ENCODE measurements at regions not wholly inside any gene's neighbourhood (a gene's known extent, or its start where the extent isn't known, plus 50 kb on each side); places are given as distances from the start of the nearest gene placed in this dataset.

DNA sequence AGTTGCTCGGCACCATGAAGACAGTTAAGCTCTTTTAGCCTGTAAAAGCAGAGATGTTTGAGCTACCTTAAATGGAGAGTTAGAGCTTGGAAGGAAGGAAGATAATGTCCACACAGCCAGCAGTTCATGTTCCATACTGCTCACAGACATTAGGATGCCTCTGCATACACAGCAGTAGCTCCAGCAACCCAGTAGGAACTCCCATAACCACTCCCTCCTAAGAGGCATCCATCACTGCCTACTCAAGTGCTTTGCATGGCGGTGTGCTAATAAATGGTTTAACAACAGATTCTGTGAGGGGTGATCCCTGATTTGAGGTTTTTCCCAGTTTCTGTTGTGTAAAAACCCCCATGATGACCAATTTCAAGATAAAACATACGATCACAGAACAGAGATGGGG is 286.4 kb downstream of the HACE1 start:
- no peak for DNase-seq

DNA sequence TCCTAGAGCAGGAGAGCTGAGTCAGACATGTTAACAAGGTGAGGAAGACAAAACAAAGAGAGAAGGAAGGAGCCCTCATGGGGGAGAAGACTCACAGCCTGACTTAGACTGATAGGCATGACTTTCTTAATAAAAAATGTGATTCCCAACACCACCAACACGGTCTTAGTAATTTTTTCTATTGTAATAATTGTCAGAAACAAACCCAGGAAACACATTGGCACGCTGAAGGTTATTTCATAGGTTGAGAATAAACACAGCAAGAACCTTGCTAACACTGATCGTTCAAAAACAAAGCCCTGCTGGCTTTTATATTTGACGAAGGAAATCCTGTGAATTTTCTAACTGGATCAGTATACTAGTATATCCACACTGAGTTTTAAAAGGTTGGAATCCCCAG is 286.8 kb downstream of the HACE1 start:
- no peak for DNase-seq

- no peak for DNase-seq
Observed at GRCh38 chr6:104566411-104566810, 293.3 kb downstream of the HACE1 start.

DNA sequence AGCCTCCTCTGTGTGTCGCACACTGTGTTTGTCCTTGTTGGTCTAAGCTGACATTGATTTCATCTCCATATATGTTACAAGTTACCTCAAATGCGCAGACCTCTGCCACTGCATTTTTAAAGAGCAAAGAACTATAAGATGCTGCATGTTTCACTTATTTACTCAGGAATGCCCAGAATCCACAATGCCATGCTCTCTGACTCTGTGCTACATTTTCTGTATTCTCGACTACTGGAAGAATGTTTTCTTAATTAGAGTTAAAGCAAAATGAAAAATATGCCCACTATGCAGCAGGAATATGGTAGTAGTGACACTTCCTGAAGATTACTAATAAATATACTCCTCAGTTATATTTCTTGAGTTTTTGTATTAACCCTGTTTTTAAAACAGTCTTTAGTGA is 296.4 kb downstream of the HACE1 start:
- no peak for DNase-seq

GRCh38 chr6:104559435-104560202 is 300.1 kb downstream of the HACE1 start:
- DNase-seq, result no peak

GRCh38 chr6:104558746-104559145 is 301.0 kb downstream of the HACE1 start:
- DNase-seq, result no peak

DNA sequence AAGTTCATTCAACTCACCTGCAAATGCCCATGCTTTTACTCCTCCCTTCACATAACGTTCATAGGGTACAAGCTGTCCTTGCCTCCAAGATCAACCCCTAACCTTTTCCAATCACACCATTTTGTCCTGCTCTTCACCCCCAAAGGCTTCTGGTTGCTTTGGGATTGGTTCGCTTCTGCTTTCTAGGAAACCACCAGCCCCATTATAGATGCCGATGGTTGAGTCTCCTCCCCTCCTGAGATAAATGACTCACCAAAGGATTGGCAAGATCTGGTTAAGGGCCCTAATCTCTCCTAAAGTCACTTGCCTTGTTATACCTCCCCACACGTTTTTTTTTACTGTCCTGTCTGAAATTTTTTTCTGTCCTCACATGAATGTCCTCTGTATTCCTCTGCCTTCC is 311.4 kb downstream of the HACE1 start:
- no peak for DNase-seq

DNA sequence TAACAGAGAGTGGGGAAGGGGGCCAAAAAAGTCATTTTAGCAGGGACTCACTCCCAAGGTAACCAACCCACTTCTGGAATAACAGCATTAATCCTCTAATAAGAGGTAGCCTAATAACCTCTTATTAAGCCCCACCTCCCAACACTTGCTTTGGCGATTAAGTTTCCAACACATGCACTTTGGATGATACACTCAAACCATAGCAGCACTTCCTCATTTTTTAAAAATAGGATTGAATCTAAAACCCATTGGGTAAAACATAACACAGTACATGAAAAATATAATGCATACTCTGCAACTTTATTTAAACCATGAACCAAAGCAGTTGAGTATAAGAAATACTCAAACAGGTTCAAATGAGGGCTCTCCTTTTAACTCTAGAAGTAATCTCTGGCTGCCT is 318.3 kb downstream of the HACE1 start:
- DNase-seq, result no peak

GRCh38 chr6:104540743-104541142 is 319.0 kb downstream of the HACE1 start:
- DNase-seq, result no peak

- no peak for DNase-seq
Observed at GRCh38 chr6:104539173-104539572, 320.5 kb downstream of the HACE1 start.

DNA sequence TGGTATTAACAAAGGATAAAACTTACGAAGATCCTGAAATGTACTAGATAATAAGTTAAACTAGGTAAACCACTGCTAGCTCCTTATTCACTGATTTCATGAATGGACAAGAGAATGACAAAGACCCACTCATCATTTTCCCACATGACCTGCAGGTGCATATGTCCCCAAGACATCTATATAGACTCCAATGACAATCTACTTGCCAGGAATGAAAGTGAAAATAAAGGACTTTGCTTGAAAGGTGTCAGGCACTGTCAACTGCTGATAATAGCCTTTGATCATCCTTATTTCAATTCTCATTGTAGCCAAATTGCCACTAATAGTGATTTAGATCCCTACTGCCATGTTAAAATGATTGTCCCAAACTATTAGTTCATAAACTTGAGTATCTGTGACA is 321.8 kb downstream of the HACE1 start:
- DNase-seq, result no peak

- no peak for DNase-seq
Observed at GRCh38 chr6:104537180-104537579, 322.5 kb downstream of the HACE1 start.

DNA sequence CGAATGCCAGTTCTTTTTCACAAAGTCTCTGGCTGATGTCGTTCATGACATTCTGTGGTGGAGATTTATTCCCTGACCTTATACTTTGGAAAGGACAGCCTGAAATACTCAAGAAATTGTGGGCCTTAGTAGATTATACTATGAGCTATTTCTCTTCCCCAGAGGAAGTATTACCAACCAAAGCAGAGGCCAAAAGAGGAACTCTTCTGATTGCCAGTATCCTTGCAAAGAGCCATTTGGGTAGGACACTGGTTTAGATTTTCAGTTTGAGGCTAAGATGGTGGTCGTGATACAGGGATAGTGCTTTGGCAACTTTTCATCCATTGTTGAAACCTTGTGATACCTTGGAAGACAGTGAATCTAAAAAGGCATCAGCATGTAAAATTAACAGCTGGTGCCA is 327.3 kb downstream of the HACE1 start:
- DNase-seq, result no peak

DNA sequence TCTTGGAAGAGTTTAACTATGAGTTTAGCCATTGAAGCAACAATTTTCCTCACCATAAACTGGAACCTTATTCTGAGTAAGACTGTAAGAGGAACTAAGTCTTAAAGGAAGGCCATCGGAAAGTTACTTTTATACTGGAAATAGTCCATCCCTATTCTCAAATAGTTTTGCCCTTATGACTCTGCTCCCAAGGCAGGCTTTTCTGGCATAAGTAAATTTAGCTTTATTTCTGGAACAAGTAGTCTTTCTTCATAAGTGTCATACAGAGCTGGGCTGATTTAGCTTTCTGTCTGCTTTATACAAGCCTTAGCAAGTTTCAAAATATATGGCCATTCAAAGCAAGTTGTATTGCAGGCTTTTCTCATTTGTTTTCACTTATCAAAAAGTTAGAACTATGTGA is 328.1 kb downstream of the HACE1 start:
- no peak for DNase-seq

GRCh38 chr6:104527761-104528415 is 331.8 kb downstream of the HACE1 start:
- no peak for DNase-seq

GRCh38 chr6:104527311-104527710 is 332.4 kb downstream of the HACE1 start:
- DNase-seq, result no peak

DNA sequence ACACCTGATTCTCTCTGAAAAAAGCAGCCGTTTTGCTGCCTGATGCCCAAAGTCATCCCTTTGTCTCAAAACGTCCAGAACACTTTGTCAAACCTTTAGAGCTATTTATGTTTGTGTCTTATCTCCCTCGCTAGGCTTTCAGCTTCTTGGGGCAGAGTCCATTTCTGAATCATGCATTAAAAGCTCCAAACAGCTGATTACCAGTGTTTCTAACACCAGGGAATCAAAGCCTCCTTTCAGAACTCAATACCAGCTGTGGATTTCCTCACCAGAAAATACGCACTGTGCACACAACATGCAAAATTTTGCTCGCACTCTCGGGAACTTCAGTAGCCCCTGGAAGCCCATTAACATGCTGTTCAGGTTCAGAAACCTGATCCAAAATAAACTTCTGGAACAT is 333.3 kb downstream of the HACE1 start:
- DNase-seq, result no peak

- DNase-seq, result peak; percentile 25
Observed at GRCh38 chr6:104525677-104526322, 333.9 kb downstream of the HACE1 start.

DNA sequence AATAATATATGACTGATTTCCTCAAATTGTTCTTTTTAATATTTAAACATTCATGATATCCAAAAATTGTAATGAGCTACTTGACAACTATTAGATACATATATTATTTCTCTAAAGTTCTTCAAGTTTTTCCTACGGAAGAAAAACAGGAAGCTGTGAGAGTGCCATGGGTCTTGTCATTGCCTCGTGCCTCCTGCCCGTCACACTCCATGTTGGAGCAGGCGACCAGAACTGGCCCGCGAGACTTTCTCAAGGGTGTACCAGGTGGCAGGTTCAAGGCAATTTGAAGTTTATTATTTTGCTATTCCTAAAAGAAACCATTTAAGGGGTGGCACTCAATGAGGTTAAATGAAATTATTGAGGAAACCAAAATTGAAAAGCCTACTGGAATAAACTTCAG is 337.2 kb downstream of the HACE1 start:
- no peak for DNase-seq

GRCh38 chr6:104521176-104521575 is 338.5 kb downstream of the HACE1 start:
- DNase-seq, result no peak

GRCh38 chr6:104519566-104519965 is 340.2 kb downstream of the HACE1 start:
- DNase-seq, result no peak

DNA sequence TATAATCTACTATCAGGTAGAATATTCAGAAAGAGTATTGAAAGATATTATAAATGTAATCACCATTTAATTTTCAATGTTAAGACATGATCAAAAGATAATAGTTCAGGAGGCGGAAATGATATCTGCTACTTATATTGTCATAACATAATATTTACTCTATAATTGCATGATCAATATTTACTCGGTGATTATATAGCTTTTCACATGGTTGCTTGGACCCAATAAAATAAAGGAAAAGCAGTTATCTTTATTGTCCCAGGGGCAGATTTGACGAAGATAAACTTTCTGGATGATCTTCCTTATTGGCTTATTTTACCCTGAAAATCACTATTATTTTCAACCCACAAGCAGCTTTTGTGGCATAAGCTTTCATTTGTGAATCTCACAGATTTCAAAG is 350.4 kb downstream of the HACE1 start:
- DNase-seq, result no peak

DNA sequence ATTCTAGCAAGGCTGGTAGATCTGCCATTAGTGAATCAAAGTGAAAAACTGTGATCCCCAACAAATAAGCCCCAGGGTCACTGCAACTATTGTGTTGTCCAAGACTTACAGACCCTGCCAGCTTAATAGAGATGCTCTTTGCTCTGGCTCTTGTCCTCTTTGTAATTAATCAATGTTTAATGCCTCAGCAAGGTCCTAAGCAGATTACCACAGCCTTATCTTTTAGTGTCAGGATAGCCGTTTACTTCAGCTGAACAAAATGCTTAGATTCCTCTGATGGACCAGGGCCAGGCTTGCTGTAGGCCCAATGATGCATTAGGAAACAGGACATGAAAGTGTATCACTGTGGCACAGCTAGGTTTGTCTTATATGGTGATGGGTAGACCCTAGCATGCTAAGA is 353.3 kb downstream of the HACE1 start:
- DNase-seq, result no peak

DNA sequence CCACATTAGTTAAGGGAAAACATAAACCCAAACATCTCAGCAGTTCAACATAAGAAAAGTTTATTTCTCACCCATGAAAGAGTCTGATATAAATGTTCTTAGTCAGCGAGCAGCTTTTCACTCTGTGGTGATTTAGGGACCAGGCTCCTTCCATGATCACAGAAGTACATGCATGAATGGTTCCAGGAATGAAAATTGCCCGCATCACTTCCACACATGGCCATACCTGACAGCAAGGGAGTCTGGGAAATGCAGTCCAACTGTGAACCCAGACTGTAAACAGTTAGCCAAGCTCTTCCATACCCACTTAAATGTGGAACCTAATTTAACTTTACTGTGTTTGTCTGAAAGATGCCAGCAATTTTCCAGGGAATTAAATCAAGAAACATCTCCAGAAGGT is 353.9 kb downstream of the HACE1 start:
- DNase-seq, result no peak
